Loucy (cell line): ENCODE measurements at regions not wholly inside any gene's neighbourhood (a gene's known extent, or its start where the extent isn't known, plus 50 kb on each side); places are given as distances from the start of the nearest gene placed in this dataset.

Experiments
- H2AFZ ChIP-seq: fragments of 200-600 bp; sonication (generic); 2 replicates; pipeline ENCODE4 v1.6.0; 2016; ENCODE audit warnings: antibody characterized with exemption, mild to moderate bottlenecking, low read length, moderate library complexity
- H3F3A ChIP-seq: fragments of 200-600 bp; 2 replicates; pipeline ENCODE4 v1.6.0; 2016; ENCODE audit warnings: antibody characterized with exemption, low read depth, mild to moderate bottlenecking
- H3K27me3 ChIP-seq: fragments of 200-600 bp; sonication (generic); 2 replicates; pipeline ENCODE4 v1.6.1; 2014; ENCODE audit warnings: low read length, mild to moderate bottlenecking; ENCODE audit not compliant: insufficient read depth, poor library complexity, severe bottlenecking
- H3K36me3 ChIP-seq: fragments of 200-600 bp; sonication (generic); 2 replicates; pipeline ENCODE4 v1.6.1; 2016; ENCODE audit warnings: low read length; ENCODE audit not compliant: insufficient read depth
- H3K4me1 ChIP-seq: fragments of 200-600 bp; sonication (generic); 2 replicates; pipeline ENCODE4 v1.5.1; 2014; ENCODE audit warnings: low read length, mild to moderate bottlenecking; ENCODE audit not compliant: insufficient read depth, poor library complexity, severe bottlenecking
- H3K4me2 ChIP-seq: fragments of 200-600 bp; sonication (generic); 2 replicates; pipeline ENCODE4 v1.6.0; 2014; ENCODE audit warnings: antibody characterized with exemption, low read length, low read depth, mild to moderate bottlenecking; ENCODE audit not compliant: poor library complexity, severe bottlenecking
- H3K4me3 ChIP-seq: fragments of 200-600 bp; sonication (generic); 2 replicates; pipeline ENCODE4 v1.5.1; 2014; ENCODE audit warnings: low read length, mild to moderate bottlenecking, mixed read lengths; ENCODE audit not compliant: poor library complexity, severe bottlenecking
- H3K79me2 ChIP-seq: fragments of 200-600 bp; sonication (generic); 2 replicates; pipeline ENCODE4 v1.6.1; 2014; ENCODE audit warnings: low read length; ENCODE audit not compliant: insufficient read depth
- H3K9ac ChIP-seq: fragments of 200-600 bp; sonication (generic); 2 replicates; pipeline ENCODE4 v1.6.0; 2014; ENCODE audit warnings: mild to moderate bottlenecking, low read depth, low read length, moderate library complexity; ENCODE audit not compliant: poor library complexity, severe bottlenecking
- H3K9me2 ChIP-seq: fragments of 200-600 bp; sonication (generic); replicated peaks from 2 replicates; pipeline ENCODE4 v1.6.1; 2016; ENCODE audit warnings: low read depth, low read length, mixed read lengths
- H3K9me3 ChIP-seq: fragments of 200-600 bp; sonication (generic); 2 replicates; pipeline ENCODE4 v1.6.1; 2014; ENCODE audit warnings: mild to moderate bottlenecking, antibody characterized with exemption, low read length, low read depth; ENCODE audit not compliant: insufficient read depth
- H4K20me1 ChIP-seq: fragments of 200-600 bp; sonication (generic); 2 replicates; pipeline ENCODE4 v1.6.0; 2014; ENCODE audit warnings: antibody characterized with exemption, low read length, mild to moderate bottlenecking; ENCODE audit not compliant: insufficient read depth, poor library complexity, severe bottlenecking
- EZH2phosphoT487 ChIP-seq: fragments of 200-600 bp; IDR thresholded peaks from 2 replicates; pipeline ENCODE4 v1.6.1; 2018; ENCODE audit warnings: antibody characterized with exemption, mild to moderate bottlenecking, moderate library complexity, borderline replicate concordance
- TF ChIP-seq, protein P1 (sequence below): fragments of 200-600 bp; sonication (generic); conservative IDR thresholded peaks from 2 replicates; pipeline ENCODE4 v1.5.1; 2014; ENCODE audit warnings: mild to moderate bottlenecking, antibody characterized with exemption, low read length

DNA sequence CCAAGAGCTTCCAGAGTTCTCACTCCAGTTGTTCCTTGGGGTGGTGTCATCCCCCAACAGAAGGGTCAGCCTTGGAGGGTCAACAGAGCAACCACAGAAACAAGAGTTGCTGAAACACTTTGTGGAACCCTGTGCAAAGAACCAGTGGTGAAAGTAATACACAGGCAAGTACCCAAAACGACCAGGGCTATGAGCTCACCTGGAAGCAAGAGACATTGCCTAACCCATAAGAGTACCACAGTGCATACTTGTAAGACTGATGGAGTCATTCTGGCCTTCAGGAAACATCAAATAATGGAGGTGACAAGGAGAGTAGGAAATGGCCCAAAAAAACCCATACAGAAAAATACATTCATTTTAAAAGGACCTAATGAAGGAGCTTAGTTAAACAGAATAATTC is 184.3 kb upstream of the TSC22D1 start:
- Histone ChIP-seq H3K4me3 (no peak overlapping the region), H3K36me3 (no peaks in the 10 kb centered on the region), H3K27me3 (no peaks in the 10 kb centered on the region), H3K4me2 (no peak overlapping the region), H2AFZ (no peak overlapping the region), H3K4me1 (peaks cover 20% of the 10 kb centered on the region), H3K9me2 (no peaks in the 10 kb centered on the region), H3K79me2 (no peaks in the 10 kb centered on the region), H4K20me1 (no peaks in the 10 kb centered on the region), H3F3A (no peaks in the 10 kb centered on the region), H3K9me3 (no peaks in the 10 kb centered on the region), H3K9ac (no peak overlapping the region)
- TF ChIP-seq, protein P1, sequence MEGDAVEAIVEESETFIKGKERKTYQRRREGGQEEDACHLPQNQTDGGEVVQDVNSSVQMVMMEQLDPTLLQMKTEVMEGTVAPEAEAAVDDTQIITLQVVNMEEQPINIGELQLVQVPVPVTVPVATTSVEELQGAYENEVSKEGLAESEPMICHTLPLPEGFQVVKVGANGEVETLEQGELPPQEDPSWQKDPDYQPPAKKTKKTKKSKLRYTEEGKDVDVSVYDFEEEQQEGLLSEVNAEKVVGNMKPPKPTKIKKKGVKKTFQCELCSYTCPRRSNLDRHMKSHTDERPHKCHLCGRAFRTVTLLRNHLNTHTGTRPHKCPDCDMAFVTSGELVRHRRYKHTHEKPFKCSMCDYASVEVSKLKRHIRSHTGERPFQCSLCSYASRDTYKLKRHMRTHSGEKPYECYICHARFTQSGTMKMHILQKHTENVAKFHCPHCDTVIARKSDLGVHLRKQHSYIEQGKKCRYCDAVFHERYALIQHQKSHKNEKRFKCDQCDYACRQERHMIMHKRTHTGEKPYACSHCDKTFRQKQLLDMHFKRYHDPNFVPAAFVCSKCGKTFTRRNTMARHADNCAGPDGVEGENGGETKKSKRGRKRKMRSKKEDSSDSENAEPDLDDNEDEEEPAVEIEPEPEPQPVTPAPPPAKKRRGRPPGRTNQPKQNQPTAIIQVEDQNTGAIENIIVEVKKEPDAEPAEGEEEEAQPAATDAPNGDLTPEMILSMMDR = no peak
- TF ChIP-seq EZH2phosphoT487 = no peak

DNA sequence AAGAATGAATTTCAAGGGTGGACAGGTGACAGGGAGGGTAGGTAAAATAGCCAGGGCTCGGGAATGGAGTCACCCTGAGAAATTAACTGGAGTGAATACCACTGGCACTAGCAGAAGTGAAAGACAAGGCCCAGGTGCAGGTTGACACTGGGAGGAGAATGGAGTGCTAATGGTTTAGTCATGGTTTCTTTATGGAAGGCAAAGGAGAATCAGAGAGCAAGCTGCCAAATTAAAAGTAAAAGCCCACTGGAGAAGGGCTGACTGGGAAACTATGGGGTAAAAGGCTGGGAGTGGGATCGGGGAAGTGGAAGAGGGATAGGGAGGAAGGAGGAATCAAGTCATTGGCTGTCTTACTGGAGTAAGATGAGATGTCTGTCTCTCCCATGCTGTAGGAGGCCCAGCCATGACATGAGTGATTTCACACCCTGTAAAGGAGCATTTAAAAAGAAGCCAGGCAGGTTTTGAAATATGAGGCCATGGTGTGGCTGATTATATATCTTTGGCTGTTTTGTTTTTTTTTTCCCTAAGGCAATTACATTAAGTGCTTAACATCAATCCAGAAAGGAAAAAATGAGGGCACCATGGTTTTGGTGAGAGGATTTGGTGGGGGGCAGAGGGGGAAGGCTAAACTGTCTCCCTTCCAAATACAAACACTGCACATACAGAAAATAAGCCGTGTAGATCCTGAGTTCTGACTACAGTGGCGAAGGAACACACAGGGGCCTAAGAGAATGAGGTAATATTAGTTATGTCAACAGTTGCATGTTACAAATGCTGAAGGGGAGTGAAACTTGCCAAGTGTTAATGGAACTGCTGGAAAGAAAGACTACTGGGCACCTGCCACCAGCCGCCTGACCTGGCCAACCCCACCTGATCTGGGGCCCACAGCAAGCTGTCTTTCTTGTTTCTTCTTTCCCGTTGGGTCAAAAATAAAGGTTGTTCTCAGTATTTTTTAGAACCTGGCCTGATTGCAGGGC is 183.5 kb upstream of the TSC22D1 start:
- no peaks in the 10 kb centered on the region for H3K36me3 ChIP-seq
- H3F3A ChIP-seq = no peaks in the 10 kb centered on the region
- H3K4me3 ChIP-seq = no peak overlapping the region
- TF ChIP-seq, protein P1 = no peak
- no peak for TF ChIP-seq EZH2phosphoT487
- H3K4me1 ChIP-seq = peaks cover 14% of the 10 kb centered on the region
- no peaks in the 10 kb centered on the region for H3K9me3 ChIP-seq
- no peak overlapping the region for H2AFZ ChIP-seq
- H3K79me2 ChIP-seq = no peaks in the 10 kb centered on the region
- no peaks in the 10 kb centered on the region for H3K9me2 ChIP-seq
- H3K9ac ChIP-seq = no peak overlapping the region
- H4K20me1 ChIP-seq = no peaks in the 10 kb centered on the region
- H3K4me2 ChIP-seq = no peak overlapping the region
- H3K27me3 ChIP-seq = no peaks in the 10 kb centered on the region

DNA sequence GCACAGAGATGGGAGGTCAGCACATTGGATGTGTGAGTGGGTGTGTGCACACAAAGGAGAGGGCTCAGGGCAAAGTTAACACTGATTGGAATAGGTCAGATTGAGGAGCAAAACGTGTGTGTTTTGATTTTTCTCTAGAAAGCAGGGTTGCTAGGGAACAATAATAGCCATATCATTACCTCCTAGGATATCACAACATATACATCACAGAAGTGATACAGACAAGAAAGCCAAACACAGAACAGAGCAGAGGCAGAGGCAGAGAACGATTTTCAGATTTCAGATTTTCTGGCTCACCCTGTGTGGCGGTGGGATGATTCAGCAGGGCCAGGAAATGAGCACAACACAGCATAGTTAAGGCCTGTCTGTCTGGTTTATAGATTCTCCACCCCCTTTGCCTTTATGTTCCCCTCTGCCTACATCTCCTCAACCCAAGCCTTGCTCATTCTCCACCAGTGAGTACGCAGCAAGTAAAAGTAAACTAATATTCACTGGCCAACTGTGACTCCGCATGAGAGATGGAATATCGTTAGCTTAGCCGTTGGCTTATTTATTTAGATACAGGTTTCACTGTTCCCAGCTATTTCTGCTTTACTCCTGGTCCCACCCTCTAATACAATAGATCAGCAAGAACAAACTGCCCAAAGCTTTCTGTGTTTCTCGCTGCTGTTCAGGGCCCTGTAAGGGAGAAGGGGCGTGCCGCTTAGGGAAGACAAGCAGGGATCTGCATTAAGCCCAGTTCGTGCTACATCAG is 182.7 kb upstream of the TSC22D1 start:
- Histone ChIP-seq H3F3A (no peaks in the 10 kb centered on the region), H3K36me3 (no peaks in the 10 kb centered on the region), H3K27me3 (no peaks in the 10 kb centered on the region), H3K4me2 (no peak overlapping the region), H3K4me3 (no peak overlapping the region), H4K20me1 (no peaks in the 10 kb centered on the region), H3K9me2 (no peaks in the 10 kb centered on the region), H3K9ac (no peak overlapping the region), H3K79me2 (no peaks in the 10 kb centered on the region), H3K9me3 (no peaks in the 10 kb centered on the region), H3K4me1 (peaks cover 9% of the 10 kb centered on the region), H2AFZ (no peak overlapping the region)
- TF ChIP-seq, protein P1 = no peak
